Panc1 (cell line): ENCODE measurements at regions not wholly inside any gene's neighbourhood (a gene's known extent, or its start where the extent isn't known, plus 50 kb on each side); places are given as distances from the start of the nearest gene placed in this dataset.

Source experiments
- ATAC-seq: fragments of 200-7000 bp; cut with Tn5 transposase; 2 replicates; pipeline ENCODE4 v1.9.1; 2020; ENCODE audit warnings: mild to moderate bottlenecking, moderate library complexity
- BruUV-seq: library from RNA; stranded (reverse); fragments of 400-500 nt; replicated peaks from 2 replicates; lab custom pipeline; 2021; lab: Mats Ljungman, UMichigan
- CTCF ChIA-PET: fragments of 300-600 bp; sonication (Branson Sonifier 250); formaldehyde crosslinking; loops from one replicate; lab custom pipeline; 2022; ENCODE audit warnings: antibody characterized with exemption; lab: Charles Lee
- POLR2A ChIA-PET: fragments of 300-600 bp; sonication (Branson Sonifier 250); formaldehyde crosslinking; loops from one replicate; lab custom pipeline; 2022; ENCODE audit warnings: antibody characterized with exemption; lab: Charles Lee
- DNase-seq: peaks from one replicate; pipeline ENCODE4 v3.0.0-alpha.2; 2010; ENCODE audit warnings: low read depth, low spot score
- H3K27ac ChIP-seq: 2 replicates; pipeline ENCODE4 v1.5.1; 2011; ENCODE audit warnings: mild to moderate bottlenecking, low read length, inconsistent platforms
- H3K27me3 ChIP-seq: fragments of 200-500 bp; sonication (Bioruptor generic); 2 replicates; pipeline ENCODE4 v1.6.0; 2014; ENCODE audit warnings: low read length, inconsistent platforms; ENCODE audit not compliant: control insufficient read depth, insufficient read depth
- H3K36me3 ChIP-seq: fragments of 200-500 bp; sonication (Bioruptor generic); 2 replicates; pipeline ENCODE4 v1.5.1; 2014; ENCODE audit warnings: inconsistent platforms, mild to moderate bottlenecking, low read length, moderate library complexity; ENCODE audit not compliant: control insufficient read depth, insufficient read depth
- H3K4me1 ChIP-seq: 2 replicates; pipeline ENCODE4 v1.5.1; 2011; ENCODE audit warnings: inconsistent platforms, mild to moderate bottlenecking, low read length, moderate library complexity; ENCODE audit not compliant: control insufficient read depth, insufficient read depth
- H3K4me3 ChIP-seq, 2 experiments: 2 replicates each; pipeline ENCODE4 v1.5.1; 2011 to 2012; ENCODE audit warnings: low read depth in 2 of 2, low read length in 2 of 2, mild to moderate bottlenecking in 2 of 2, inconsistent platforms in 1 of 2, moderate library complexity in 1 of 2
- H3K9me3 ChIP-seq: fragments of 200-500 bp; sonication (Bioruptor generic); 2 replicates; pipeline ENCODE4 v1.5.1; 2014; ENCODE audit warnings: low read depth, mild to moderate bottlenecking, inconsistent platforms, low read length, moderate library complexity; ENCODE audit not compliant: control insufficient read depth, insufficient read depth
- POLR2AphosphoS5 ChIP-seq: IDR thresholded peaks from 2 replicates; pipeline ENCODE4 v1.6.1; 2012; ENCODE audit warnings: mild to moderate bottlenecking, low read depth, low read length, moderate library complexity
- SIN3A ChIP-seq: IDR thresholded peaks from 2 replicates; pipeline ENCODE4 v1.6.1; 2012; ENCODE audit warnings: low read depth, mild to moderate bottlenecking, low read length, moderate library complexity, borderline replicate concordance; ENCODE audit not compliant: insufficient read depth
- TCF7L2 ChIP-seq: IDR thresholded peaks from 2 replicates; pipeline ENCODE4 v1.6.1; 2011; ENCODE audit warnings: mild to moderate bottlenecking, low read depth, low read length, inconsistent platforms
- in situ Hi-C: cut with HindIII; loops from 2 replicates; pipeline ENCODE4 v1.10.0; 2016; ENCODE audit warnings: low sequenced_read_pairs, low pct_unique_long_range_greater_than_20kb
- intact Hi-C: fragments of 100-400 bp; cut with micrococcal nuclease; formaldehyde crosslinking; loops from one replicate; pipeline ENCODE4 v1.10.0; 2022; ENCODE audit not compliant: unreplicated experiment
- TF ChIP-seq, protein P1 (sequence below), 2 experiments: IDR thresholded peaks; 2 replicates each; pipeline ENCODE4 v1.6.1; 2011 to 2012; ENCODE audit warnings: low read depth in 2 of 2, control low read depth in 1 of 2, low read length in 1 of 2, mild to moderate bottlenecking in 1 of 2, moderate library complexity in 1 of 2; ENCODE audit not compliant: insufficient read depth in 1 of 2
- TF ChIP-seq, protein P2 (sequence below): fragments of 450-650 bp; IDR thresholded peaks from 2 replicates; pipeline ENCODE4 v1.5.1; 2017; ENCODE audit warnings: mild to moderate bottlenecking

DNA sequence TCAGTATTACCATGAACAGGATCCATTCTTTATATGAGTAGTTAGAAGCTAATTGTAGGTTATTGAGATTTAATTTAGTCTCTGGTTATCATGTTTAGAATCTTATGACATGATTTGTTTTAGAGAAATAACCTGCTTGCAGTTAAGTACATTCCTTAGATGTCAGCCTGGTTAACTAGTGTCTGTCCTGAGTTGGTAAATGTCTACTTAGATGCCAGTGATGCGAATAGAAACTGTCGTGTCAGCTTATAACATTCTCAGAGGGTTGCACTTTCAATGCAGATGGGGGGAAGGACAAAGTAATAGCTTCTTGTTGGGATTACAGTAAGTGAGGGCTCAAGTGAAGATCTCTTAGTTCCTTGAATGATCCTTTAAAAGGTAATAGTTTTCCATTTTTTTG is 227.8 kb upstream of the SPRY1 start:
- in situ Hi-C loops: no loop called here
- no peaks in the 10 kb centered on the region for H3K36me3 ChIP-seq
- H3K27me3 ChIP-seq: no peaks in the 10 kb centered on the region
- H3K4me3 ChIP-seq: no peak overlapping the region
- intact Hi-C loops: no loop called here
- no peak for ATAC-seq
- no peak overlapping the region for H3K27ac ChIP-seq
- no TSS peak for BruUV-seq
- H3K9me3 ChIP-seq: no peaks in the 10 kb centered on the region
- H3K4me1 ChIP-seq: no peaks in the 10 kb centered on the region; the same call in 1 of the 2 replicates
- POLR2A ChIA-PET: no interaction called here
- TF ChIP-seq, protein P1, sequence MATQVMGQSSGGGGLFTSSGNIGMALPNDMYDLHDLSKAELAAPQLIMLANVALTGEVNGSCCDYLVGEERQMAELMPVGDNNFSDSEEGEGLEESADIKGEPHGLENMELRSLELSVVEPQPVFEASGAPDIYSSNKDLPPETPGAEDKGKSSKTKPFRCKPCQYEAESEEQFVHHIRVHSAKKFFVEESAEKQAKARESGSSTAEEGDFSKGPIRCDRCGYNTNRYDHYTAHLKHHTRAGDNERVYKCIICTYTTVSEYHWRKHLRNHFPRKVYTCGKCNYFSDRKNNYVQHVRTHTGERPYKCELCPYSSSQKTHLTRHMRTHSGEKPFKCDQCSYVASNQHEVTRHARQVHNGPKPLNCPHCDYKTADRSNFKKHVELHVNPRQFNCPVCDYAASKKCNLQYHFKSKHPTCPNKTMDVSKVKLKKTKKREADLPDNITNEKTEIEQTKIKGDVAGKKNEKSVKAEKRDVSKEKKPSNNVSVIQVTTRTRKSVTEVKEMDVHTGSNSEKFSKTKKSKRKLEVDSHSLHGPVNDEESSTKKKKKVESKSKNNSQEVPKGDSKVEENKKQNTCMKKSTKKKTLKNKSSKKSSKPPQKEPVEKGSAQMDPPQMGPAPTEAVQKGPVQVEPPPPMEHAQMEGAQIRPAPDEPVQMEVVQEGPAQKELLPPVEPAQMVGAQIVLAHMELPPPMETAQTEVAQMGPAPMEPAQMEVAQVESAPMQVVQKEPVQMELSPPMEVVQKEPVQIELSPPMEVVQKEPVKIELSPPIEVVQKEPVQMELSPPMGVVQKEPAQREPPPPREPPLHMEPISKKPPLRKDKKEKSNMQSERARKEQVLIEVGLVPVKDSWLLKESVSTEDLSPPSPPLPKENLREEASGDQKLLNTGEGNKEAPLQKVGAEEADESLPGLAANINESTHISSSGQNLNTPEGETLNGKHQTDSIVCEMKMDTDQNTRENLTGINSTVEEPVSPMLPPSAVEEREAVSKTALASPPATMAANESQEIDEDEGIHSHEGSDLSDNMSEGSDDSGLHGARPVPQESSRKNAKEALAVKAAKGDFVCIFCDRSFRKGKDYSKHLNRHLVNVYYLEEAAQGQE (IDR thresholded peaks at IDR 0.05; ENCODE audit: insufficient read depth in 1 of 2, low read depth in 2 of 2, low read length in 1 of 2): no peak
- TF ChIP-seq SIN3A: no peak
- TF ChIP-seq, protein P2, sequence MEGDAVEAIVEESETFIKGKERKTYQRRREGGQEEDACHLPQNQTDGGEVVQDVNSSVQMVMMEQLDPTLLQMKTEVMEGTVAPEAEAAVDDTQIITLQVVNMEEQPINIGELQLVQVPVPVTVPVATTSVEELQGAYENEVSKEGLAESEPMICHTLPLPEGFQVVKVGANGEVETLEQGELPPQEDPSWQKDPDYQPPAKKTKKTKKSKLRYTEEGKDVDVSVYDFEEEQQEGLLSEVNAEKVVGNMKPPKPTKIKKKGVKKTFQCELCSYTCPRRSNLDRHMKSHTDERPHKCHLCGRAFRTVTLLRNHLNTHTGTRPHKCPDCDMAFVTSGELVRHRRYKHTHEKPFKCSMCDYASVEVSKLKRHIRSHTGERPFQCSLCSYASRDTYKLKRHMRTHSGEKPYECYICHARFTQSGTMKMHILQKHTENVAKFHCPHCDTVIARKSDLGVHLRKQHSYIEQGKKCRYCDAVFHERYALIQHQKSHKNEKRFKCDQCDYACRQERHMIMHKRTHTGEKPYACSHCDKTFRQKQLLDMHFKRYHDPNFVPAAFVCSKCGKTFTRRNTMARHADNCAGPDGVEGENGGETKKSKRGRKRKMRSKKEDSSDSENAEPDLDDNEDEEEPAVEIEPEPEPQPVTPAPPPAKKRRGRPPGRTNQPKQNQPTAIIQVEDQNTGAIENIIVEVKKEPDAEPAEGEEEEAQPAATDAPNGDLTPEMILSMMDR: no peak
- TF ChIP-seq POLR2AphosphoS5: no peak
- no peak for TF ChIP-seq TCF7L2
- CTCF ChIA-PET: no interaction called here
- DNase-seq: no peak

DNA sequence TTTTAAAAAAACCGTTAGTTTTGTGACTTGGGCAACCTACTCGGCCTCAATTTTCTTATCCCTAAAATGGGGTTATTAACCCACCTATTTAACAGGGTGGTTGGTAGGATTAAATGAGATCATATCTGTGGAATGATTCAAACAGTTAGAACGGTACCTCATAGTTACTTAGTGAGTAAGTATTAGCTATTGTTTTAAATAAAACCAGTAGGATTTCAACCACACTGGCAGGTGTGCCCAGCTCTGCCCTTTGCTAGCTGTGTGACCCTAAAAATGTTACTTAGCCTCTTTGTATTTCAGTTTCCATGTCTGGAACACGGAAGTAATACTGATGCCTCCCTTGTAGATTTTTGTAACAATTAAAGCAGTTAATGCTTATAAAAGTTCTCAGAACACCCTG is 225.8 kb upstream of the SPRY1 start:
- no peaks in the 10 kb centered on the region; the same call in 1 of the 2 replicates for H3K4me1 ChIP-seq

More for the DNA sequence above, 225.8 kb upstream of the SPRY1 start:
- POLR2A ChIA-PET: no interaction called here
- Histone ChIP-seq H3K36me3 (no peaks in the 10 kb centered on the region), H3K27ac (no peak overlapping the region), H3K4me3 (no peak overlapping the region), H3K27me3 (no peaks in the 10 kb centered on the region), H3K9me3 (no peaks in the 10 kb centered on the region)
- intact Hi-C loops (no loop called here), in situ Hi-C loops (no loop called here)
- CTCF ChIA-PET: no interaction called here
- BruUV-seq: no TSS peak
- no peak for ATAC-seq
- no peak for DNase-seq
- TF ChIP-seq POLR2AphosphoS5 (no peak), TCF7L2 (no peak), SIN3A (no peak)
- TF ChIP-seq, protein P2: no peak
- TF ChIP-seq, protein P1 (IDR thresholded peaks at IDR 0.05; ENCODE audit: insufficient read depth in 1 of 2, low read depth in 2 of 2, low read length in 1 of 2): no peak
